Fibroblast of pulmonary artery (primary cell): ENCODE measurements at regions not wholly inside any gene's neighbourhood (a gene's known extent, or its start where the extent isn't known, plus 50 kb on each side); places are given as distances from the start of the nearest gene placed in this dataset.

Experiments
- DNase-seq: peaks from one replicate; pipeline ENCODE4 v3.0.0-alpha.2; 2010; ENCODE audit warnings: low read depth
- H3K4me3 ChIP-seq: replicated peaks from 2 replicates; pipeline ENCODE4 v1.5.1; 2011; ENCODE audit warnings: low read depth, mild to moderate bottlenecking, control low read depth, low read length, moderate library complexity
- TF ChIP-seq, protein P1 (sequence below): IDR thresholded peaks from 2 replicates; pipeline ENCODE4 v1.5.1; 2011; ENCODE audit warnings: mild to moderate bottlenecking, control low read depth, low read length, inconsistent platforms; ENCODE audit errors: missing control alignments

DNA sequence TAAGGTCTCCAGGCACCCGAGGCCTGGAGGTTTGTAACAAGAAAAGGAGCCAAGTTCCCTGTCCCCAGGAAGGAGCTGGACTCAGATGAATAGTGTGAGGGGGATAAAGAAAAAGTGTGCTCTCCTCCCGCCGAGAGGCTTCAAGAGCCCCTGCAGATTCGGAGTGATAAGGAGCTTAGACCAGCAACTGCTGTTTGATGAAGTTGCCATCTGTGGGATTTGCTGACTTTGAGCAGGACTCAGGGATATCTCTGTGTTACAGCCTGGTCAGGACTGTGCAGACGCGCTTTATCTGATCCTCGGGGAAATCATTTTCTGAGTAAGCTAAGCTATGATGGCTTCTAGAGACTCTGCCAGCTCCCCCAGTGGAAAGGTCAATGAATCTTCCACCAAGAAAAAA lies 1017.0 kb downstream of the TBC1D22A start:
- TF ChIP-seq, protein P1, sequence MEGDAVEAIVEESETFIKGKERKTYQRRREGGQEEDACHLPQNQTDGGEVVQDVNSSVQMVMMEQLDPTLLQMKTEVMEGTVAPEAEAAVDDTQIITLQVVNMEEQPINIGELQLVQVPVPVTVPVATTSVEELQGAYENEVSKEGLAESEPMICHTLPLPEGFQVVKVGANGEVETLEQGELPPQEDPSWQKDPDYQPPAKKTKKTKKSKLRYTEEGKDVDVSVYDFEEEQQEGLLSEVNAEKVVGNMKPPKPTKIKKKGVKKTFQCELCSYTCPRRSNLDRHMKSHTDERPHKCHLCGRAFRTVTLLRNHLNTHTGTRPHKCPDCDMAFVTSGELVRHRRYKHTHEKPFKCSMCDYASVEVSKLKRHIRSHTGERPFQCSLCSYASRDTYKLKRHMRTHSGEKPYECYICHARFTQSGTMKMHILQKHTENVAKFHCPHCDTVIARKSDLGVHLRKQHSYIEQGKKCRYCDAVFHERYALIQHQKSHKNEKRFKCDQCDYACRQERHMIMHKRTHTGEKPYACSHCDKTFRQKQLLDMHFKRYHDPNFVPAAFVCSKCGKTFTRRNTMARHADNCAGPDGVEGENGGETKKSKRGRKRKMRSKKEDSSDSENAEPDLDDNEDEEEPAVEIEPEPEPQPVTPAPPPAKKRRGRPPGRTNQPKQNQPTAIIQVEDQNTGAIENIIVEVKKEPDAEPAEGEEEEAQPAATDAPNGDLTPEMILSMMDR: no peak
- DNase-seq: no peak
- no peak overlapping the region for H3K4me3 ChIP-seq

DNA sequence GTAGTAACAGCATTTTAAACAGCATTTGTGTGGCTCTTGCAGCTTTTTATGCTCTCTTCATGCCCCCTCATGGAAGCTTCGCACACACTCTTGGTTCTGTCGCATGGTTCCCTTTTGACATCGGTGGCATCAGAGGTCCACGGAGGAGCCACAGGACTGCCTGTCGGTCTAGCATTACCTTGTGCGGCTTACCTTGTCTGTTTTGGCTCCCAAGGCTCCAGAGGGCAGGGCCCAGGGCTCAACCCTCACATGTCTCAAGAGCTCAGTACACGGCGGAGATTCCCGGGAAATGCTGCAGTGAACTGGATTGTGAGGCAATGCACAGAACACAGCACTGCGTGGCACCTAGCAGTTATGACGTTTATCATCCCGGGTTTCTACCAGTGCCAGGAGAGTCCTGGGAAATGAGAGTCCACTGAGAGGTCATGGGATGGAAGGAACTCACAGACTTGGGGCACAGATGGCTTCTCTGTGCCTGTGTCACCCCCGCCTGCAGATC lies 1015.8 kb downstream of the TBC1D22A start:
- TF ChIP-seq, protein P1: no peak
- DNase-seq: no peak

DNA sequence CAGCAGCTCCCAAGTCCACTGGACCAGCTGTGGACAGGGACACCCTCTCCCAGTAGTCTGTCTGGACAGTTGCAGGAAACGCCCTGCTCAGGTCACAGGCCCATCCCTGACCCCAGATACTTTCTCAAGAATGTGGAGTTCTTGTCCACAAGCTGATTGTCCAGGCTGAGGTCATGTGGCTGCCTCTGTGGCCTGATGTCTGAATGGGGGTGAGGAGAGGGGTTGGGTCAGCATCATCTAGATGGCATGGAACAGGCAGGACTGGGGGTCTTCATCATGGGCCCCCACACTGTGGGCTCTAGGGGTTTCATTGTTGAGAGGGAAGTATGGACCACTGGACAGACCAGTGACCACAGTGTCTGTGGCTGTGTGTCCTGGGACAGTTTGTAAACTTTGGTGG lies 1015.0 kb downstream of the TBC1D22A start:
- DNase-seq: no peak
- TF ChIP-seq, protein P1: no peak
- no peak overlapping the region for H3K4me3 ChIP-seq

More for the DNA sequence above, 1015.8 kb downstream of the TBC1D22A start:
- H3K4me3 ChIP-seq: no peak overlapping the region

DNA sequence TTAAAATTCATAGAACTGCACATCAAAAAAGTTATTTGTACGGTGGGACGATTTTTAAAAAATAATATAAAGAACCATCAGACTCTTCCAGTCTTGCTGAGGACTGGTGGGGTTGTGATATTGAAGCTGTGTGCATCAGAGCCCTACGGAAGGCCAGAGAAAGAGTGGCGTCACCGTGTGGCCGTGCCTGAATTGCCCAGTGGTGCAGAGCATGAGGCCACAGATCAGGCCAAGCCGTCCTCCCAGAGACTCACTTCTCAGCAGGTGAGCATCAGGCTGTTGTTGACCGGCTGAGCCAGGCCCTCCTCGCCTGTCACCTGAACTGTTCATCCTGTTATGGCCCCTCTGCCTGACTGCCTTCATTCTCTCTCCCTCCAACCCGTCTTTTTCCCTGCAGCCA lies 1013.9 kb downstream of the TBC1D22A start:
- TF ChIP-seq, protein P1: no peak
- no peak overlapping the region for H3K4me3 ChIP-seq
- DNase-seq: no peak

DNA sequence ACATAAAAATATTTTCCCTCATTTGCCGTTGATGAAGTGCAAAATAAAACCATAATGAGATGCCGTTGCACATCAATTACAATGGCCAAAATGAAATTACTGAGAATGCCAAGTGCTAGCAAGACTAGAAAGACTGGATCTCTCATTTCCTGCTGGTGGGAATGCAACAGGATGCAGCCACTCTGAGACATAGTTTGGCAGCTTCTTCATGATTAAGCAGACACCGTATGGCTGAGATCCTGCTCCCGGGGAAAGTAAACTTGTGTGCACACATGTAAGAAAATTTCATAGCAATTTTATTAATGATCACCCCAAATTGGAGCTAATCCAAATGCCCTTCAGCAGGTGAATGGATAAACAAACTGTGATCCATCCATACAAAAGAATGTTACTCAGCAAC lies 1013.2 kb downstream of the TBC1D22A start:
- no peak for DNase-seq
- H3K4me3 ChIP-seq: no peak overlapping the region
- TF ChIP-seq, protein P1: no peak

DNA sequence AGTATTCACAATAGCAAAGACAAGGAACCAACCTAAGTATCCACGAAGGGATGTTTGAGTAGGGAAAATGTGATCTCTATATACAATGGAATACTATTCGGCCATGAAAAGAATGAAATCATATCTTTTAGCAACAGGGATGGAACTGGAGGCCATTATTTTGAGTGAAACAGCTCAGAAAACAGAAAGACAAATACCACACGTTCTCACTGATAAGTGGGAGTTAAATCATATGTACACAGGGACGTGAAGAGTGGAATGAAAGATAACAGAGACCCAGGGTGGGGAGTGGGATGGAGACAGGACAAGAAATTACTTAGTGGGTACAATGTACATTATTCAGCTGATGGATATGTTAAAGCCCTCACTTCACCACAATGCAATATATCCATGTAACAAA lies 1012.7 kb downstream of the TBC1D22A start:
- DNase-seq: no peak
- no peak overlapping the region for H3K4me3 ChIP-seq
- TF ChIP-seq, protein P1: no peak

DNA sequence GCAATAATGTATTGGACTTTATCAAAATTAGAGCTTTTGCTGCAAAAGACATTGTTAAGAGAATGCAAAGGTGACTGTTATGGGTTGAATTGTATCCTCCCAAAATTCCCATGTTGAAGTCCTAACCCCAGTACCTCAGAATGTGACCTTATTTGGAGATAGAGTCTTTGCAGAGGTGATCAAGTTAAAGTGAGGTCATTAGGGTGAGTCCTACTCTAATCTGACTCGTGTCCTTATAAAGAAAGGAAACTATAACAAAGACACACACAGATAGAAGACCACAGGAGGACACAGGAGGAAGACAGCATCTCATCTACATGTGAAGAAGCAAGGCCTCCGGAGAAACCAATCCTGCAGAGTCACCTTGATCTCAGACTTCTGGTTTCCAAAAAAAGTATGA lies 1011.2 kb downstream of the TBC1D22A start:
- H3K4me3 ChIP-seq: no peak overlapping the region
- no peak for DNase-seq
- TF ChIP-seq, protein P1: no peak
